NCI-H748 (cell line): ENCODE measurements at regions not wholly inside any gene's neighbourhood (a gene's known extent, or its start where the extent isn't known, plus 50 kb on each side); places are given as distances from the start of the nearest gene placed in this dataset.
A peak's percentile ranks its signal among the peaks of the same experiment; 100 is the strongest.

Source experiments
- DNase-seq: peaks from one replicate; lab custom pipeline; 2025; ENCODE audit not compliant: unreplicated experiment; lab: John Stamatoyannopoulos, UW

DNA sequence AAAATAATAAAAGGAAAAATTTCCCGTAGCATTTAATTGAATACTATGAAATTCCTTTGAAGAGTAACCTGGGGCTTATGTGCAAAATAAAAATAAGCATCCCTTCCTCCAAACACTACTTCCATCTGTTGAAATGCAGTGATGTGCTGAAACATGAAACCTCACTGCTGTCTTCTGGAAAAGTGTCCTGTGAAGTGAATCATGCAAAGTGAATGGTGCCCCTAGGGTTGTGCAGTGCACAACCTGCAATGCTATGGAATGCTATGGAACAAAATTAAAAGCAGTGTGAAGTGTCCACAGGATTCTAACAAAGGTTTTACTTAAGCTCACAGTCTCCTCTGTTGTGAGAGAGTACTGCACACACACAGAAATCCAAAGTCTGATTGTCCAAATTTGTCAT lies 480.9 kb downstream of the ETV1 start:
- no peak for DNase-seq

DNA sequence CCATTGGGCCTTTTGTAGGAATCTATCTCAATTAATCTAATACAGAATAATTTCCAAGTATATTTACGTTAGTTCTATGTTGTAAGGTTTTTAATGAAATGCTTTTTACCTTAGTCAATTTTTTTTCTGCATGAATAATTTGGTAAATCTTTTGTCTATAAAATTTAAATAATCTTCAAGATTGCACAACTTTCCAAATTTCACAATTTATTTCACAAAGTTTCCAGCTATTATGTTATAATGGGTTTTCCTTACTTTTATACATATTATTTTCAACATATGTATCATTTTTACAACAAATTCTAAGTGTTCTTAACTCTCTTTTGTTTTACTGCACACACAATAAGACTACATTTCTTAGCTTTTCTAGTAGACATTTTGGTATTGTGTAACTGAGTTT lies 470.7 kb downstream of the ETV1 start:
- DNase-seq = no peak

DNA sequence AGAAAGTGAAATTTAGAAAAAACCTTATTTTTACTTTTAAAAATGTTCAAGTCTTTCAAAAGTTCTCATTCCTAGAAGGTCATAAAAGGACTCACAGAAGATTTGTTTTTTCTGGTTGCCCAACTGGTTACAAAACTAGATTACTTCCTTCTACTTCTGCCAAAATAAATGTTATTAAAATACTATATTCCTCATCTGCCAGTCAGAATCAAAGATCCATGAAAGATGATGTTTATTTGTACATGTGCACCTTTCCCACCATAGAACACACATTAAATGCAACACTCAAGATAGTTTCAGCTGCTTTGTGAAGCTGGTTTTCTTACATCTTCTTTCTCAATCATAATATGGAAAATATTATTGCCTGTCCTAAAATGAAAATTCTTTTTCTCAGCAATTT lies 465.4 kb downstream of the ETV1 start:
- no peak for DNase-seq

DNA sequence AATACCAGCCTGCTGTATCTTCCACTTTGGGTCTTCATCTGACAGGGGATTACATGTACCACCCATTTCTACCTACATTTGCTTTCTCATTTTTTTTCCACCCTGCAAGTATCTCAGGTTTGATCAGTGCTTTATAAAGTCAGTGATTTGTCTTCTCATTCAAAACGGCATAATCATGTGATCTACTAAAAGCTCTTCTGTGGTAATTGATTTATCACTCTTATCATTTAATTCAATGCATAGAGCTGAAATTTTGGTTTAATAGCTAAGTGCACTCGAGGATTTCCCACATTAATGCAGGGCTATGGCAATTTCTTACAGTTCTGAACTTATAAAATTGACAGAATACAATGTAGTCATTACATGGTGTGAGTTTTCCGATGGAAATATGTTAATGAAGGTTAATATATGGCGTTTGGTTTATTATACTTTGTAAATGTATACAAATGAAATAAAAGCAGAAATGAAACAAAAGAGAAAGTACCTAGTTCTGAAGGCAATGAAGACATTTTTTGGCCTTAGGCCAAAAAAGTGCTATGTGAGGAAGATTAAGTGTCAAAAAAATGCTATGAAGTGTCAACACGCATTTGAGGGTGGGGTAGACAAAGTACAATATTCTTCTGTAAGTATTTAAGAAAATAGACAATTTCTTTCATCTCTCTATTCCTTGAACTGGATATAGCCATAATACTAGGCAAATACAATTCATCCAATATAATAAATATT lies 457.3 kb downstream of the ETV1 start:
- peak; percentile 65 for DNase-seq

DNA sequence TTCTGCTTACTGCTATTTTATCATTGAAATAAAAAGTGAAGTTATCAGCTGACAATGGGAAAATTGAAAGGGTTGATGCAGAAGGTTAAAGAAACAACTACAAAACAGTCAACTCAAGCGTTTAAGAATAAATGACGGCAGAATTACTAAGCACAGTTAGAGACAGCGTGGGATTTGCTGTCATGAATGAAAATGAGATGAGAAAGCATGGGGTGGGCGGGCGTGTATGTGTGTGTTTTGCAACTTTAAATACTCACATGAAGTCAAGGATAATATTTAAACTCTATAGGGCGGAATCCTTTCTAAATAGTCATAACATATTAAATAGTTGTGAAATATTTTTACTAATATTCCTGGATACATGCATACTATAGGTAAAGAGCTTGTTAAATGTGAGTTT lies 450.8 kb downstream of the ETV1 start:
- no peak for DNase-seq

DNA sequence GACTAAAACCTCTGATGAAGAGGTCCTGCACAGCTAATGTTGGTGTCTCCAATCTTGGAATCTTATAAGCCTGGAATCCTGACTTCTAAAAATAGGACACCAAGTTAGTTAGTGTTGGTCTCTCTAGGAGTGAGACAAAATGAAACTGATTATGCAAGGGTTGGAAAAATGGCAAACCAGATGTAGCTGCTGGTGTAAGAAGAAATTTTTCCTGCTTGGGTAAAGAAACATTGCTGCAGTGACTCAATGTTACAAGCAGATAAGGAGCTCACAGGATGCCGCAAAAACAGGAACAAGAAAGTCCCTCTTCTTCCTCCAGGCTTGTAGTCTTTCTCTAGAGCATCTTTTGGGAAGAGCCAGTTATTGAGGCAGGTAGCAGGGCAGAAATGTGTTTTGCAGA lies 449.0 kb downstream of the ETV1 start:
- DNase-seq = no peak

DNA sequence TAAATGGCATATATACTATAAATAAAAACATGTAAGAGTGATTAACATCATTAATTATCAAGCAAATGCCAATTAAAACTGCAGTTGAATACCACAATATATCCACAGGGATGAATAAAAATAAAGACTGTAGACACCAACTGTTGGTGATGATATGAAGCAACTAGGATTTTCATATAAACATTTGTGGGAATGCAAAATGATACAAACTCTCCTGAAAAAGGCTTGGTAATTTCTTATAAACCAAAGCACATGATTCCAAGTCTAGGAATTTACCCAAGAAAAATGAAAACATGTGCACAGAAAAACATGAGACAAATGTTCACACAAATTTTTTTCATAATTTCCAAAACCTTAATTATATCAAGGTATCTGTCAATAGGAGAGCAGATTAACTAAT lies 448.1 kb downstream of the ETV1 start:
- no peak for DNase-seq

DNA sequence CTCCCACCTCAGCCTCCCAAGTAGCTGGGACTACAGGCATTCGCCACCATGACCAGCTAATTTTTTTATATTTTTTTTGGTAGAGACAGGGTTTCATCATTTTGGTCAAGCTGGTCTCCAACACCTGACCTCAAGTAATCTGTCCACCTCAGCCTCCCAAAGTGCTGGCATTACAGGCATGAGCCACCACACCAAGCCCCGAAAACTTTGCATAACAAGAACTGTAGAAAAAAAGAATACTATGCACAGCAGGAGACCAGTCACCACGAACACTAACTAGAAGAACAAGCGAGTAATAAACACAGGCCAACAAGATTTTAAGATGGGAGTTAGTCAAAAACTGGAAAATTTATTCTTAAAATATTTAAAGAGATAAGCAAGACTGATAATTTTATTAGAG lies 447.0 kb downstream of the ETV1 start:
- DNase-seq = no peak

DNA sequence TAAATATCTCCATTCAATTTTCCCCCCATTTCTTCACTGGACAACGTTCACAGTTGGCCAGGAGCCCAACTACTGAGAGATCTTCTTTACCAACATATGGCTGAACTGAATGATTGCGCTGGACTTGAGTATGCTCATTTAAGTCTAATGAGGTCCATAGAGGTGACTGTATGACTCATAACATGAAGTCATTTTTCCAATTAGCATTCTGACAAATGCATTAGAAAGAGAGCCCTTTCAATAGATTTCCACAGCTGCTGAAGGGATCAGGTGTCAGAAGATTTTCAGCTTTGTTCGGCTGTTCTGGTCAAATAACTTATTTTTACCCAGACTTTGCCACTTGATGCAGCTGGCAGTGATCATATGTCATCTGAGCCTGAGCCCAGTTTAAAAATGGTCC lies 438.0 kb downstream of the ETV1 start:
- DNase-seq = peak; percentile 98

DNA sequence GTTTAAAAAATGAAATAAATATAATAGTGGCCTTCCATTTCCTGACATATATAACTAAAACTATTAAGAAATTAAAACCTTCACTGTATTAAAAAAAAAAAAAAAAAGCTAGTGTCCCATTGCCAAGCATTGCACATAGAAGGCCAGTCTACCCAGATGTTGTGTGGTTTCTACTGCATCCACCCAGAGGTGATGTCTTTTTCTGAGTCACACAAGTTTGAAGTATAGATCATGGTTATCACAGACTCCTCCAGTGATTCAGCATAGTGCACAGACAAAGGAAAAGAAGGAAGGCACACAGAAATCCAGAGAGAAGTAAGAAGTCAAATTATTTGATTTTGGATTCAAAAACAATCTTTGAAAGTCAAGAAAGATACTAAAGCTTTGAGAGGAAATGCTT lies 429.0 kb downstream of the ETV1 start:
- DNase-seq = no peak

DNA sequence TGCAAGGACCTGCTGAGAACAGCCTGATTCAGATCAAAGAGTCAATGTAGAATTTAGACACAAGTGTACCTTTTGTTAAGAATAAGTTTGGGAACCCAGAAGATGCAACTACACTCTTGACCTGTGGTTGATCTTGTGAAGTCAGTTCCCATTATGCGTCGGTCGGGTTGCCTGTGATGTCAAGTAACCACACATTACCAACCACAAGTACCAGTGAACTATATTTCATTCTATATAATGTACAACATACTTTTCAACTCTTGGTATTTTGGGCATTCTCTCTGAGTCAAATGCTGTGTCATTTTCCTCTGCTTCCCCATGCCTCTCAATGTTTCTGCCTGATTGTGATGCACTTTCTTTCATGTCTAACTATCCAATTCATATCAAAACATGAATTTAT lies 426.2 kb downstream of the ETV1 start:
- no peak for DNase-seq

DNA sequence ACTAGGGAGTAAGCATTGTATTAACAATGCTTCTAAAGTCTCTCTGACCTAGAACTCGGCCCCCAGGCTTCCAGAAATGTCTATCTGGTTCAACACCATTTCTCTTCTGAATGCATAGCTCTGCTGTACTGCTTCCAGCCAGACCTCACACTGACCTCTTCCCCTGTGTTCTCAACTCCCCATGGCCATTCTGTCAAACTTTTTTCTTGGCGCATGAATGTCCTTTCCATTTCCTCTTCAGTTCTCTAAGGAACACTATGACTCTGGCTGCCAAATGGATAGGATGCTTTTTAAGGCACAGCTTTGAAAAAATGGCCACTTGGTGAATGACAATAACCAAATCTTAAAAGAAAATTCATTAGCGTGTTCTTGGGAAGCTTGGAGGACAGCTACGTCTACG lies 425.8 kb downstream of the ETV1 start:
- DNase-seq = no peak

DNA sequence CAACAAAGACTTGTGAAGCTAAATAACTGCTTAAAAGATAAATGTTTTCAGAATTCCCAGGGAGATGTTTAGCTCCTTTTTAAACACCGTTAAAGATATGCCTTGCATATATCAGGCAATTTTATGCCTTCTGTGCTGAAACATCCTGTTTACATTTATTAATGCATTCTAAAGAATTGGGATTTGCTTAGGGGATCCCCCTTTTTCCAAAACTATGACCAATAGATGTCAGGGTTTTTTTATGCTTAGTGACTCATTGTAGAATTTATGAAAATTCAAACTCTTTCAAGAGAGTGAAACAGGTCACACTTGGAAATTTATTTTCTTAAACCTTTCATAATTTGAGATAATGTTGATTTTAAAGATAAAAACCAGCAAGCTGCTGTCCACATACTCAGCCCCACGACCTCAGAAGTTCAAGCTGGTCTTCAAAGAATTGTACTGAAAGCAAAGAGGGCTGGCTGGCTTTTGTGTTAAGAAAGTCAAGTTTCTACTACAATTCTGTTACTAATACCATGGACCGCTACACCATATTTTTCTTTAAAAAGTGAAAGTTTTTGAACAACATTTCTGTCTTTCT lies 411.8 kb downstream of the ETV1 start:
- no peak for DNase-seq

DNA sequence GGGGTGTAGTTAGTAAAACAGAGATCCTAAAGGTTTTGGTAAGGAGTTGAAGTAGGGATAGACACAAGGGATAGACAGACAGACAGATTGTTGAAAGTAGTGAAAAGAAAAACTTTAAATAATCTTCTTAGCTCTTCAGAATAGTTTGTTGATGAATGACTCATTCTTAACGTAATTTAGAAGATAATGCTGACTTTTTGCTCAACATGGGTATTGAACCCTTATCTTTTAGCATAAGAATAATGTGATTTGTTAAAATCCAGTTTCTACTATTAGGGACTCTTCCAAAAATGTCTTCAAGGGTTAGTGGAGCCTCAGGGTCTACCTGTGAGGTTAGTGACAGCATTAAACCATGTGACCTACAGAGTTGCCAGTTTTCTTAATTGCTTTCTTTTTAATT lies 411.2 kb downstream of the ETV1 start:
- no peak for DNase-seq

DNA sequence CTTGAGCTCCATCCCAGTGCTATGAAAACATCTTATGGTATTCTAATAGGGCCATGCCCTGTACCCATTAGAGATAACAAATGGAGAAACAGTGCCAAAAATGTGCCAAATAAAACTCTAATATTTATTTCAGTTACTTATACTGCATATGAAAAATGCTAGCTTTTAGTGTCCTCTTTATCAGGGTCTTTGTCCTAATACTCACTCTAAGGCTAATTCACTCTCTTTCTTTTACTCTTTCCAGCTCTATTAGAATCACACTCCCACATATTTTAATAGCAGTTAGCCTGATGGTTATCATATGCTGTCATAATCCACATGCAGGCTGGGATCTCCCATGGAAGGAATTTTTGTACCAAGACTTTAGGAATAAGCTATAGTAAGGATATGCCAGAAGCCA lies 408.4 kb downstream of the ETV1 start:
- DNase-seq = no peak

DNA sequence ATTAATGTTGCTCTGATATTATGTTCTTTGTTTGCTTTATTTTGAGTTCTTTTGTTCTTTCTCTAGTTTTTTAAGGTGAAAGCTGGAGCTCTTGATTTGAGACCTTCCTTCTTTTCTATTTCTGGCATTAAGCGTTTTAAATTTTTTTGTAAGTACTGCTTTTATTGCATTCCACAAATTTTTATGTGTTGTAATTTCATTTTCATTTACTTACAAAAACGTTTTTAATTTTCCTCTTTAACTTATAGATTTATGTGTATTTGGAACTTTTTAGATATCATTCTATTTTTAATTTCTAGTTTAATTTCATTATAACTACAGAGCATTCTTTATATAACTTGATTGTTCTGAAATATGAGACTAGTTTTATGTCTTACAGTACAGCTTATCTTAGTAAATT lies 395.6 kb downstream of the ETV1 start:
- DNase-seq = no peak

DNA sequence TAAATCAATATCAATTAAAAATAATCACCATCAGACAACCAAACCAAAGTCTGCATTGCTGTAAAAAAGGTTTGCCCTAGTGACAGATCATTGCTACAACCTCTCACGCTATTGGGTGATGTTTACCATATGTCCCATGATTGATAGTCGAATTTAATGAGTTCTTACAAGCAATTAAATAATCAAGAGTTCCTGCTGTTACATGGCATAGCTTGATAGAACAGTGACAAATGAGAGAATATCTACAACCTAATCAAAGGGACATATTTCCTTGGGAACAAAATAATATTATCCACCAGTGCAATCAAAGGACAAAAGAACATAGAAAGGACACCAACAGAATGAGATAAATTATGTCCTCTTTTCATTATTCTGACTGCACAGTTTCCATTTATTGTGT lies 387.4 kb downstream of the ETV1 start:
- no peak for DNase-seq

DNA sequence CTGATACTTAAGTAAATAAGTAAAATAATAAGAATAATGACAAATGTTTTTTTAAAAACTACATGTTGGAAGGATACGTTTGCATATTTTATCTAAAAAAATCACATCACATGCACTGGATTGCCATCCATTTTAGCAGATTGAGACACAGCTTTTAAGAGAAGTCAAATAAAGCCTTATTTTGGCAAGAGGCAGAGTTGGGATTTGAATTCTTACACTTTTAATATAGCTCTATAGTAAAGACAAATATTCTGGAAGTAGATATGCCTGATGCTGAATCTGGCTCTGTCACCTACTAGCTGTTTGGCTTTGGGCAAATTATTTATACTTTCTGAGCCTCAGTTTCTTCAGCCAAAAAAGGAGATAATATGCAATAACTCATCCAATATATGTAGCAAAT lies 386.4 kb downstream of the ETV1 start:
- DNase-seq = no peak

DNA sequence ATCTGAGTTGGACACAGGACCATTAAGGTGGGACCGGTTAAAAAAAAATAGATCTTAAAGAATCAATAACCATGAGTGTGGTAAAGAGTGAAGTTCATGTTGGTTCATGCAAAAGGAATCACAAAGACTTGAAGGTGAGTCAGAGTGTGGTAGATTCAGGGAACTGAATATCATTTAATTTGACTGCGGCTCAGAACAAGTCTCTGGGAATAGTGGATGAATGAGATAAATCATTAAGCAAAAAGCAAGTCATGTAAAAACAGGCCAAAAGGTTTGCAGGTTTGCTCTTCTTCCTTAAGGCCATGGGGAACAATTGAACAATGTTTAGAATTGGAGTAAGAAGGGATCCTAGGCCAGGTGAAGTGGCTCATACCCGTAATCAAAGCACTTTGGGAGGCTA lies 385.8 kb downstream of the ETV1 start:
- DNase-seq = no peak

DNA sequence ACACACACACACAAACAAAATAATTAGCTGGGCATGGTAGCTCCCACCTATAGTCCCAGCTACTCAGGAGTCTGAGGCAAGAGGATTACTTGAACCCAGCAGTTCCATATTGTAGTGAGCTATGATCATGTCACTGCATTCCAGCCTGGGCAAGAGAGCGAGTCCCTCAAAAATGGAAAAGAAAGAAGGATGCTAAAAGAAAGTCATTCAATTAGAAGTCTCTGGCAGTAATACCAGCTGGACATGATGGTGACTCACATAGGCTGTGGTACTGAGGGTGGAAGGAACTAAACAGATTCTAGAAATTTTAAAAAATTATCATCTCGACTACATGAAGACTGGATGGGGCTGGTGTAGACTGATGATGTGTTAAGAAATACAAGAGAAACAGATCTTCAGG lies 385.3 kb downstream of the ETV1 start:
- no peak for DNase-seq

DNA sequence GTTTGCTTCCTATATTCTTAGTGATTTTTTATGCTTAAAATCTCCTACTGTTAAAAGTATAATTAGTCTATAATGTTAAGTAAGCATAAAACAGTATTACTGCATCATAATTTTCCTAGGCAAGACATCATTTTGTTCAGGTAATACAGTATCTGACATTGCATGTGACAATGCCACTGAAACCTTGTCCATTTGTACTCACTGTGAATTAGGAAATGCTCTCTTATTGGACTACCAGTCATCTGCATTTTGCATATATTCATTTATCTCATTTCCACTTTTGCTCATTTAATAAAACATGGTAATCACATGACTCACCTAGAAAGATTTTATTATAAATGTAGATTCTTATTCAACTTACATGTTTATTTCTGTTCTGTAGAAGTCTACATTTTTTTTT lies 379.1 kb downstream of the ETV1 start:
- DNase-seq = no peak

DNA sequence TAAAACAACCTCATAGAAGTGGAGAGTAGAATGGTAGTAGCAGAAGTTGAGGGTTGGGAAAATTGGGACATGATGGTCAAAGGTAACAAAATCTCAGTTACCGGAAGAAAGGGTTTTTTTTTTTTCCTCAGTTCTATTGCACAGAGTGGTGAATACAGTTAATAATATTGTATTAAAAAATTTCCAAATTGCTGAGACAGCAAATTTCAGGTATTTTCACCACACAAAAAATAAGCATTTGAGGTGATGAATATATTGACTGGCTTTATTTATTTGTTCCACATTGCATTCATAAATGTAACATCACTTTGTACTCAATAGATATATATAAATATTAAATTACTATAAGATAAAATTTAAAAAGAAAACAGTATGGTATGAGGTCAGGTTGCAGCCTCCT lies 373.8 kb downstream of the ETV1 start:
- DNase-seq = no peak

DNA sequence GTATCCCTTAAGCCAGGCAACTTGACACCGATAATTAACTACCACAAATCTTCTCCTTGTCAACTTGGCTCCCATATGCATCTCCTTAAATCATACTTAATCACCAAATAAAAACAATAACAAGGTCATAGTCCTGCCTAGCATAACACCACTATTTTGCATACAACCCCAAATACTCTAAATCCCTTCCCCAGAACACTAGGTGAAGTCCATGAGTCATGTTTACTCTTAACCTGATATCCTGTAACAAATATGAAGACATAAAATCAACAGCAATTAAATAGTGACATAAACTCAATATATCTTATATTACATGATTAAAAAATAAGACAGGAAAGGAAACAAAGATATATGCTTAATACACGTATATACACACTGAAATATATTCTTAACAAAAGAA lies 362.0 kb downstream of the ETV1 start:
- no peak for DNase-seq
